AG20443 (cell line): ENCODE measurements at regions not wholly inside any gene's neighbourhood (a gene's known extent, or its start where the extent isn't known, plus 50 kb on each side); places are given as distances from the start of the nearest gene placed in this dataset.

Source experiments
- DNase-seq: peaks from one replicate; pipeline ENCODE4 v3.0.0; 2012; ENCODE audit warnings: low spot score, mixed read lengths

GRCh38 chr5:54852007-54852406, 133.4 kb downstream of the ESM1 start:
- DNase-seq: no peak

GRCh38 chr5:54851449-54851848, 133.9 kb downstream of the ESM1 start:
- DNase-seq: no peak

- no peak for DNase-seq
Measured at GRCh38 chr5:54848581-54848980, 136.8 kb downstream of the ESM1 start.

GRCh38 chr5:54845567-54845941, 139.8 kb downstream of the ESM1 start:
- DNase-seq: peak; percentile 48

DNA sequence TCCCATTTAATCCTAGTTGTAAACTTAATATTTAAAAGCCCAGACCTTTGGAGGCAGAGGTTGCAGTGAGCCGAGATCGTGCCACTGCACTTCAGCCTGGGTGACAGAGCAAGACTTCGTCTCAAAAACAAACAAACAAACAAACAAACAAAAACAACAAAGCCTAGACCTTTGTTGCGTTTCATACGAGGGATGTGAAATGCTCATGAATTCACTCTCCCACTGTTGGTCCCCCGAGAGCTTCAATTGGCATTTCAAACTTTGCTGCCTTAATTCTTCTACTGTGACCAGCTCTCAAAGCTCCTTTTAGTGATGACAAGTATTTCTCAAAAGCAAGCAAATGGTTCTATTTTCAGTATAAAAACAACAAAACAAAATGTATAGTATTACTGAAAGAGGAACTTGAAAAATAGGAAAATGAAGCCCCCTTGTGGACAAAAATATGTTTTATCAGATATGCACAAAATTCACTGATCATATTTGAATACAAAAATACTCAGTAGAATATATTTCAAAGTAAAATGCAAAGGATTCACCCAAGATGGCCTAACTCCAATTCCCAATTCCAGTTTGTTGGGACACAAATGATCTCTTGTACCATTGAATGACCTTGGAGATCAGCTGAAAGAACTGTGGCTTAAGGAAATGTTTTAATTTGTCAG, 140.4 kb downstream of the ESM1 start:
- peak; percentile 24 for DNase-seq

DNA sequence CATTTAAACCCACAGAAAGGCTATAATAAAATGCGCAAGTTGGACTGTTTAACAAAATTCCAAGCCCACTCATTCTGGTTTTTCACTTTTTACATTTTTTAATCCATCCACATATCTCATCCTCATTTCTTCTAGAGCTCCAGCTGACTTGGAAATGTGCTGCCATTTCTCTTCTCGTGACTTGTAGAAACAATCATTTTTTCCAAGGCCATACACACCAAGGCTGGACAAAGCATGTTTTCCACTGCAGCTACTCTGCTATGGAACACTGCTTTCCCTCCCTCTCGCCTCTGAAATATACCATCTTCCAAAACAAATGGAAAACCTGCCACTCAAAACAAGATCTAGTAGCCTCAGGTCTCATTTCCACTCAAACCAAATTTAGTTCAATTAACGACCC, 141.1 kb downstream of the ESM1 start:
- no peak for DNase-seq

DNA sequence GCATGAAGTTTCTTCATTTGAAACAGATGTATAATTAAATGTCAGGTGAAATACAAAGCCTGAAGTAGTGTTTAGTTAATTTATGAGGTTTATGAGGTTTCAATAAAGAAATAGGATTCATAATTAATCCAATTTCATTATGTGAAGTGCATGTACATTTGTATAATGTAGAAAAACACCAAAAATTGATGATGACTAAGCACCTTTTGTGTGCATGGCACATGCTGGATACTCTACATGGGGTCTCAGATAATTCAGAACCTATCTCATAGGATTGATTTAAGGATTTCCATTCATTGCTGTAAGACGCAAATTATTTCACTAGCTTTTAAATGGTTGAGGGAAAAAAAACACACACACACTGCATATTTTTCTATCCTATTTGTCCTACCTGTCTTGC, 143.9 kb downstream of the ESM1 start:
- no peak for DNase-seq

GRCh38 chr5:54838843-54839242, 146.6 kb downstream of the ESM1 start:
- no peak for DNase-seq

DNA sequence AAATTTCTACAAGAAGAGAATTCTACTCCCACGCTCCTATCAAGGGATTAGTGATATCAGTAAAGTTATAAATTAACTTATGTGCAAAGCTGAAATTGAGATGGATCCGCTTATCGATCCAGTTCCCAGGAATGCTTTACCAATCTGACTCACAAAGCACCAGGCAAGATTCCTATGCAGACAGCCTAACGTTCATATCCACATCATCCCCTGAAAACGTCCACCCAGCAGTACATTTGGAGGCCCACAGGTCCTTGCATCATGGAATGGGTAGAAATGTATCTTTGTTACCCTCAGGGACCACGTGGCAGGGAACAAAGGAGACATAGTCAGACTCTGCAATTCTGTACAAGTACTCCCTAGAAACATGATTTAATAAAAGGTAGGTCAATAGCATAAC, 147.4 kb downstream of the ESM1 start:
- DNase-seq: no peak

- DNase-seq: no peak
Measured at GRCh38 chr5:54837093-54837492, 148.3 kb downstream of the ESM1 start.

DNA sequence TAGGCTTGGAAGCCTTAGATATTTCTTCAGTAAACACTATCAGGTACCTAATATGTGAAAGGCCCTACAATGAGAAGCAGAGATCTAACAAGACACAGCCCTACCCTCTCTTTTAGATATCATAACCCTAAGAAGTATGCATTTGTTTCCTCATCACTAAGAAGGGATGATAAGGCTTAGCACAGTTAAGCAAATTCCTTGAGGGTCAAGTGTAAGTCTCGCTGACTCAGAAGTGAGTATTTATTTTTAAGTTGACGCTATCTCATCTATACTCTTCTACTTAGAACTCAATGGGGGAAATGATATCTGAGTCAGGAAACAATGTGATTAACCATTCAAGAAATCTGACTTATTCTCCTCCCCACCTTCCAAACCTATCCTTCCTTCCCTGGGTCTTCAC, 149.7 kb downstream of the ESM1 start:
- no peak for DNase-seq

DNA sequence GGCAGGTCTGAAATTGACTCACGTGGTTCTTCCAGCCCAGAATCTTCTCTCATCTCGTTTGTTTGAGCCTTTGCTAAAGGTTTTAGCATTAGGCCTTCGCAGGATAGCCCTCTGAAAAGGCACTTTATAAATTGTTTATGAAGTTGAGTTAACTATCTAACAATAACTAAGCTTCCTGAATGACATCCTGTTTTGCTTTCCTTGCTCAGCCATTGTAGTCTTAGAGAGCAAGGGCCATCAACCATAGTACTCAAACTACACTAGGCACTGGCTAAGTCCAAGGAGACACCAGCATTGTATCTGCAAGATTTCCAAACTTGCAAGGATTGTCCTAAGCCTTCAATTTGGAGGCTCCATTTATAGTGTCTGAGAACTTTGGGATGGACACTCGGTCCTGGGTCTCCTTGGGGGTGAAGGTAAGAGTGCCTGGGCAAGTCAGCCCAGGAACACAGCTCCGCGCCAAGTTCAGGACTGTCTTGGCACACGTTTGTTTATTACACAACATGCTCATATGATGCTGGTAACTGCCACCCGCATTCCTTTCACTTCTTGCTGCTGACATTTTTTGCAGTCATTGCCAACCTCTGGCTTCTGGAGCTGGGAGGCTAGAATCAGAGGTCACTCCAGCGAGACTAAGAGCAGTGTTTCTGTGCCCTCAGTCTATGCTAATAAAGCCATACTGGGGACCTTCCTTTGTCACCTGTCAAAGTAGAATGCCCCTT, 151.1 kb downstream of the ESM1 start:
- DNase-seq: no peak

DNA sequence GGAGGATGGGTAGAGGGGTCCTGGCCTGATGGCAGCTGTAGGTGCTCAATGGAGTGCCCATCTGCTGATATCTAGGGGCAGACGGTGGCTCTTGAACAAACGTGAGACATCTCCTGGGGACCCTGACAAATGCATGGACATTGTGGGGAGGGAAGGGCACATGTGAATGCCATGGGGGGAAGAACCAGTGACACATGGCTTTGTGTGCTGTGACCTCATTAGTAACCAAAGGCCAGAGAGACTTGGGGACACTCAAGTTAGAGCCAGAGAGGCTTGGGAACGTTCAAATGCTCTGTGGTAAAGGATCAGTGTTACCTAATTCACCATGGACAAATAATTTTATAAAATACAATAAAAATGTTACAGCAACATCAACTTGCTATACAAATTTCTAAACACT, 151.8 kb downstream of the ESM1 start:
- DNase-seq: no peak

GRCh38 chr5:54832858-54833257, 152.5 kb downstream of the ESM1 start:
- DNase-seq: no peak

DNA sequence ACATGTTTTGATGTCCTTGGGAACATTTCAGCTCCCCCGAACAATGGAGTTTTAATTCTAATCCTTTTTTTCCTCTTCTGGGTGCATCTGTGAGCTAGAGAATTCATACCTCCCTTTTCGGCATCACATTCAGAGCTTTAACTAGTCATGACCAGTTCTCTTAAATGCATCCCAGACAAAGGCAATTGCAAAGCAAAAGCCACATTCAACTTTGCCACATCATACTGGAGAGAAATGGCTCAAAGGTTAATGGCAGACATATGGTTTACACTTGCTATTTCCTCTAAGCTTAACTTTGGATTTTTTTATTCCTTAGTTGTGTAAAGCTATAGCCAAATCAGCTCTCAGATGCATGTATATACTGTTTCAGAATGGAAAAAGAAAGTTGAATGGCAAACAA, 153.3 kb downstream of the ESM1 start:
- DNase-seq: peak; percentile 16

DNA sequence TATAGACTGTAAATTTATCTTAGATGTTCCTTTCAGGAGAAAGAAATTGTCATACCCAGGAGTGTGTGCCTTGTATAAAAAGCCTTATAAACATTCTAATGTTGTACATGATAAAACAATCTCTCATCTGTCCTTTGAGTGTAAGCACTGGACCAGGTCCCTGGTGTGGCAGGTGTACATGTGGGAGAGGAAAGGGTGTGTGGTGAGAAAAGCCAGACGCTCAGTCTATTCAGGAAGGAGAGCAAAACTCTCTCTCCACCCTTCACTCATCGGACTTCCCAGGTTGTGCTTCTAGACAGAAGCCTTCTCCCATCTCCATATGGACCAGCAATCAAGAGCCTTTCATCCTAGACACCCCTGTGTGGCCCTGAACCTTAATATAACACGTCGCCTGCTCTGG, 154.2 kb downstream of the ESM1 start:
- DNase-seq: no peak

- DNase-seq: no peak
Measured at GRCh38 chr5:54829676-54830535, 155.5 kb downstream of the ESM1 start.

GRCh38 chr5:54829102-54829501, 156.3 kb downstream of the ESM1 start:
- no peak for DNase-seq

DNA sequence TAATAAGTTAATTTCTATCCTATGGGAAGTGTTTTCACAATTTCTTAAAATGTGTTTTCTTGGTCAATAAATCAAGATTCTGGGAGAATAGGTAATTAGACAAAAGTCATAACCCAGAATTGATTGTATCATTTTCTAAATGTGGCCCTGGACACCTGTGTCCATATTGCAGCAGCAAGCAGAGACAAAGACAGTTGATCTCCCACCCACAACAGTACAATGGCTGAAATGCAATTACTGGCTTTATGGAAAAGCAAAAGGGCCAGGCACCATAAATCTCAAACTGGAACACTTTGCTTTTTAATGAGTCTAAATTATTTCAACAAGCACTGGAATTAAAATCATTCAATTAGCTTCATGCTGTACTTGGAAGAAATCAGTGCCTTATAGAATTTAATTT, 157.2 kb downstream of the ESM1 start:
- DNase-seq: no peak

DNA sequence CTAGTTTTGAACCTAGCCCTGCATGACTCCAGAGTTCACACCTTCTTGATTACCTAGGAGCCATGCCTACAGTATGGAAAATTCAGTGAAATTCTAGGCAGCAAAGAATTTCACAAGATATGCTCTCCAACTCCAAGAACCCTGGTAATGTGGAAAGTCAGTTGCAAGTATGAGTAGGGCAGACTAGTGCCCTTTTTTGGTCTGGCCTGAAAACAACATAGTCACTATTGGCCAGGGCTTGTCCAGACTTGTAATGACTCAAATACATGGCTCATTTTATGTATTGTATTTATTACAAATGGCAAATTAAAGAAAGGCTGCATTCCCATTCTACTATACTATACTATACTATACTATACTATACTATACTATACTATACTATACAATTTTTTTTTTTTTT, 160.4 kb downstream of the ESM1 start:
- peak; percentile 48 for DNase-seq

DNA sequence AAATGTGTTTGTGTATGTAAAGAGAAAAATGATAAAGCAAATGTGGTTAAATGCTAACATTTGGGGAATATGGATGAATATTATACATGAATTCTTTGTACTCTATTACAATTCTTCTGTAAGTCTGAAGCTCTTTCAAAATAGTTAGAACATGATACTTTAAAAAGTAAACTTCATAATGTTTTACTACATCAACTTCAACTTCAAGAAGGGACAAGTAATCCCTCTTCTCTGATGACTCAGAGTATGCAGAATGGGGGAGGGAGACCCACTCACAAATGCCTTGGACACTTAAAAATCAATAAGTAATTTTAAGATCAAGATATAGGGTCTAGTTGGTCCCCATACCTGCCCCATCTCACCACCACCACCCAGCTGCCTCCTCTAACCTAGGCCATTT, 162.4 kb downstream of the ESM1 start:
- DNase-seq: no peak

DNA sequence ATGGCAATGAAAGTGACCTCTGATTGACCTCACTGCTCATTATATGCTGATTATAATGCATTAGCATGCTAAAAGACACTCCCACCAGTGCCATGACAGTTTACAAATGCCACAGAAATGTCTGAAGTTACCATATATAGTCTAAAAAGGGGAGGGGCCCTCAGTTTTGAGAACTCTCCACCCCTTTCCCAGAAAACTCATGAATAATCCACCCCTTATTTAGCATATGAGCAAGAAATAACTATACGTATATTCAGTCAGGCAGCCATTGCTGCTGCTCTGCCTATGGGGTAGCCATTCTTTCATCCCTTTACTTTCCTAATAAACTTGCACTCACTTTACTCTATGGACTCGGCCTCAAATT, 163.1 kb downstream of the ESM1 start:
- no peak for DNase-seq
